Right renal cortex interstitium (tissue), 3 donors: ENCODE measurements at regions not wholly inside any gene's neighbourhood (a gene's known extent, or its start where the extent isn't known, plus 50 kb on each side); places are given as distances from the start of the nearest gene placed in this dataset.
"Not testable (repeated sequence)": the region's sequence is repeated elsewhere in the genome, so short reads cannot be mapped to it uniquely, and the experiment has no call there.

Experiments used
- DNase-seq, 3 donors: peaks; one replicate each; pipeline ENCODE4 v3.0.0-alpha.2; 2013; ENCODE audit warnings: low read depth in 3 of 3, low spot score in 2 of 3

DNA sequence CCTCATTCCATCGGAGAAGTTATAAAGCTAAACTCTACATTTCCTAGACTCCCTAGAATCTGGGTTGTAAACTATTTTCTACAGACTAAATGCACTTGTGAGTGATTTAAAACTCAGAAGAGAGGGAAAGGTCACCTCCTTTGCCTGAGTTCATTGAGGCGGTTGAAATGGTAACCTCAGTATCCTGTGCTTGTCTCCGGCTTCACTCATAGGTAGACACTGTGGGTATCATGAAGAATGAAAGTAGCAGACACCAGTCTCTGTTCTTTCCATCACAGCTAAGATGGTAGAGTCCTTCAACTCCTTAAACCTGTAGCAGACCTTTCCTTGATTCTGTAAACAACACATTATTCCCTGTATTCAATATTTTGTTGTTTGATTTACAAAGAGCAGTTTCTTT is 291.3 kb upstream of the ANKRD50 start:
- no peak for DNase-seq

DNA sequence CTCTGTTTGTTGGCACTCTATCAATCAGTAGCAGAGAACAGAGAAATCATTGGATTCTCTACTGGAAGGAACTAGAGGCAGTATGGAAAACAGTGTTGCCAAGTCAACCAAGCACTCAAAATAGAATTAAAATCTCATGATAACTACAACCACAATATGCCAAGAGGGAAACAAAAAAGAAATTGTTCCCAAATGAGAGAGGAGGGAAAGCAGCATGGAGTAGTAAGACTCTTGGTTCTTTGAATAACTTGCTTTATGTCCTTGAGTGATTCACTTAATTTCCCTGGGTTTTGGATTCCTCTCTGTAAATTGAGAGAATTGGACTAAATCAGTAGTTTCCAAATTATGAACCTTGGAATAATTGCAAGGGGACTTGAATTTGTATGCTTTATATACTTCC is 285.5 kb upstream of the ANKRD50 start:
- DNase-seq, result no peak

GRCh38 chr4:124997124-124997523 is 284.6 kb upstream of the ANKRD50 start:
- DNase-seq, result no peak

- no peak for DNase-seq
Measured at GRCh38 chr4:124993838-124994237, 281.3 kb upstream of the ANKRD50 start.

DNA sequence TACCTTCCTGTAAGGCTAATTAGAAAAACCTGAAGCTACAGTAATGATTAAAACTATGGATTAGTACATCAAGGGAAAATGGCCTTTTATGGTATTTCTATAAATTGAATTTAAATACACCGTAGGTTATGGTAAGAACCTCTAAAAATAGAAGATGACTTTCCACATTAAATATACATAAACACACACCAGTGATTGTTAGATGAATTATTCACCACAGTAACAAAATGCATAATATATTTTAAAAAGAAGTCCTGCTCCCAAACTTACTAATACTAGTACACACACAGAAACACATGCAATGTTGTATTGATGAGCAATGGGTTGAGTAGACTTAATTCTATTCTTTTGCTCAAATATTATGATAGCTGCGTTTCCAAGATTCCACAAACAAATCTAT is 277.9 kb upstream of the ANKRD50 start:
- DNase-seq, result no peak

DNA sequence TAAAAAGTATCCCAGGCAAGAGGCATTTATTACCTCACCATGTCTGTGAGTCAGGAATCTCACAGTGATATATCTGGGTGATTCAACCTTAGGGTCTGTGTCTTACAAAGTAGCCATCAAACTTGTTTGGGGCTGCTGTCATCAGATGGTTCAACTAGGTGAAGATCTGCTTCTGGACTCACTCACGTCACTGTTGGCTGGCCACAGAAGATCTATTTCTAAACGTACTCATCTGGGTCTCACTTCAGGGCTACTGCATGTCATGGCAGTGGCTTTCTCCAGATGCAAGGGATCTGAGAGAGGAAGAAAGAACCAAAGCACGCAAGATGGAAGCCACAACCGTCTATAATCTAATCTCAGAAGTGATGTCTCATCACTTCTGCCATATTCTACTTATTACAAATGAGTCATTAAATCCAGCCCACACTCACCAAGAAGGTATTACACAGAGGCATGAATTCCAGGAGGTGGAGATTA is 267.8 kb upstream of the ANKRD50 start:
- no peak for DNase-seq

- DNase-seq, result not testable (repeated sequence)
Measured at GRCh38 chr4:124978536-124978935, 266.0 kb upstream of the ANKRD50 start.

GRCh38 chr4:124977045-124977444 is 264.5 kb upstream of the ANKRD50 start:
- DNase-seq, result no peak

DNA sequence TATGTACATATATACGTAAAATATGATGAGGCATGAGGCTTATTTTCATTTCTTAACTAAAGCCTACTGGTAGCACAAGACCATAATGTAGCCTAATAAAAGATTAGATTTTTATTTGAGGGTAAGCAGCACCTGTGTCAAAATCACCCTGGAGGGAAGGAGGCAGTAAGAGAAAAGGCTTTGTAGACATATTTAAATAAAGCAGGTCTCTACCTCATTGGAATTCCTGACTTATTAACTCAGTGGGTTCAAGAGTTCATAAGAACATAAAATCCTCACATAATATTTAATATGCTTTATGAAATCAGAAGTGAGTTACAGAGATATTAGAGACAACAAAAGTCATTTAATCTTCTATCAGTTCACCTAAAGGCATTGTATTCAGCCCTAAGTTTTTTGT is 261.6 kb upstream of the ANKRD50 start:
- no peak for DNase-seq

DNA sequence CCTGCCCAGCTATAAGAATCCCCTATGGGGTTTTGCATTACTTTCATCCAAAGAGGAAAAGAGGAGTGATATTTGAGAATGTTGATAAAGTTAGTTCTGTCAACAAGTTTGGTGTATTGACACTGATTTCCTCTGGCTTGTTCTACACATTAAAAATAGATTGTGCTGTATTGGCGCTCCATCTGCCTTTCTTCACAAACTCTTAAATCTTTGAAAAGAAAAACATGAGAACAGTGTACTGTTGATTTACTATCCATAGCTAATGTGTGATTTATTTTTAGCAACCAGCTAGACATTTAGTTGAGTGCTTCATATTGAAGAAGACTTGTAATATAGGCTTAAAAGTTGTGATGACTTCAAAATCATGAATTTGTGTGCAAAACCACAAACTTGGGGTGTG is 261.2 kb upstream of the ANKRD50 start:
- no peak for DNase-seq

GRCh38 chr4:124970011-124970410 is 257.5 kb upstream of the ANKRD50 start:
- no peak for DNase-seq

DNA sequence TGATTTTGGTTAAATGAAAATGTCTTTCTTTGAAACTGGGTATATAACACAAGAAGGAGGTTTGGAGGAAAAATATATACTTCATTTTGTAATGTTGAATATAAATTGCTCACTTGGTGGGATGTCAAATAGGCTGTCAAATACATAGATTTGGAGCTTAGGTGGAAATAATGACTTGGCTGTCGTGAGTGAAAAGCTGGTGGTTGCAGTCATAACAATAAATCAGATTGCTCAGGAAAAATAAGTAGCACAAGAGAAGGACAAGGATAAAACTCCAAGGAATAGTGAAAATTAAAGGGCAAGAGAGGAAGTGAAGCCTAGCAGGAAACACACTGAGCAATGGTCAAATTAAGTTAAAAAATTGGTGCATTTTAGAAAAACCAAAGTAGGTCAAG is 253.0 kb upstream of the ANKRD50 start:
- no peak for DNase-seq

- no peak for DNase-seq
Measured at GRCh38 chr4:124964852-124965496, 252.4 kb upstream of the ANKRD50 start.

GRCh38 chr4:124964251-124964650 is 251.7 kb upstream of the ANKRD50 start:
- no peak for DNase-seq

- no peak for DNase-seq
Measured at GRCh38 chr4:124961138-124961750, 248.7 kb upstream of the ANKRD50 start.

DNA sequence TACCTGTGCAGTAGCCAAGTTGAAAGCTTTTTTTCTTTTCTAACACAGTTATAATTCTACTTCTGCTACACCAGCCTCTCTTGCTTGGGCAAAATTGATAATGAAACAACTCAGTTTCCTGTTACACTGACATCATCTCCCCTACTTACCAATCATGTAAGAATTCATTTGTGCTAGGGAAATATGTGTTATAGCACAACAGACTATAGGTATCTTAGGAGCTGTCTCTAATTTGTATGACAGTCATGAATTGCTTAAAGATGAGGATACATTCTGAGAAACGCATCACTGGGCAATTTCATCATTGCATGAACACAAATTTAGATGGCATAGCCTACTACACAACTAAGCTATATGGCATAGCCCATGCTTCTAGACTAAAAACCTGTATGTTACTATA is 246.3 kb upstream of the ANKRD50 start:
- no peak for DNase-seq

DNA sequence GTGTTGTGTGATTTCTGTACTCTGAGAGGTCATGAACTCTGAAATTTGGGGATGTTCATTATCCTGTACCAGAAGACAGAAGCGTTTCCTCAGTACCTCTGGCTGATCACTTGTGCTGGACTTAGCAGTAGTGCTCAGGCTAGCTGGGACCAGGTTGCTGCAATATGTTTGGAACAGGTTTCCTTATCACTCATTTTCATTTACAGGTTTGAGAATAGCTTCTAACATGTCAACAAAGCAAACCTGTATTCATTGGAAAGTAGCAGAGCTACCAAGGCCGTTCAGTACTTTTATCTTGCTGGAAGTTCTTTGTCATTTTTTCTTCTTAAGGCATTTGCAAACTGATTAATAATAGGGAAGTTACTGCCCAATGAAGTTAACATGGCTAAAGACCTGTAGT is 242.9 kb upstream of the ANKRD50 start:
- no peak for DNase-seq

DNA sequence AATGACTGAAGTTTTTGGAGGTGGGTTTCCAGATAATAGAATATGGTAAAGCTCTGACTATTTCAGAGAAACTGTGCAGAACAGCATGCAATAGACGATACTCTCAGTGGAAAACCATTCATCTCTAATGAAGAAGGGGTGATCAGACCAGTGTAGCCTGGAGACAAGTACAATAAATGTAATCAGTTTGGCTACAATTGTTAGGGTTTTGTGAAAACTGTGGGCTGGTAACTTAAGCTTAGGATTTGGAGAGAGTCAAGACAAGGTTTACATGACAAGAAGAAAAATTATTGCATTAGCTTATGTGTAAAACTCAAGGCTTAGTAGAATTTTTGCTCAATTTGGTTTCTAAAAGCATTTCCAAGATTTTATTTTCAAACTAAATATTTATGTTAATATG is 241.5 kb upstream of the ANKRD50 start:
- no peak for DNase-seq

GRCh38 chr4:124953486-124953885 is 241.0 kb upstream of the ANKRD50 start:
- no peak for DNase-seq

DNA sequence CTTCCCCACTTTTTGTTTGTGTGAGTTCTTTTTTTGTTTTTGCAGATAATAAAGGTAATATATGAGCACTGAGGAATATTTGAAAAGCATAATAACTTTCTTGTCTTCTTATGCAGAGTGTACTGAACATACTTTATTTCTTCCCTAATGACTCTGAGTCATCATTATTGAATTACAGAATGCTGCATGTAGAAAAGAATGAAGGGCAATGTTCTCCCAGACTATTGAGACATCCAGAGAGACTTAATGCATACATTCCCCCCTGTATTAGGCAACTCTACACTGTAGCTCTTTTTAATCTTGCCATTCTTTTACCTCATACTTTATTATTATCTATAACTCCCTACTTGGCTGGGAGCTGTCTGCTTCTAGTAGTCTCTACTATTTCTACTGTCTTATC is 240.5 kb upstream of the ANKRD50 start:
- no peak for DNase-seq

DNA sequence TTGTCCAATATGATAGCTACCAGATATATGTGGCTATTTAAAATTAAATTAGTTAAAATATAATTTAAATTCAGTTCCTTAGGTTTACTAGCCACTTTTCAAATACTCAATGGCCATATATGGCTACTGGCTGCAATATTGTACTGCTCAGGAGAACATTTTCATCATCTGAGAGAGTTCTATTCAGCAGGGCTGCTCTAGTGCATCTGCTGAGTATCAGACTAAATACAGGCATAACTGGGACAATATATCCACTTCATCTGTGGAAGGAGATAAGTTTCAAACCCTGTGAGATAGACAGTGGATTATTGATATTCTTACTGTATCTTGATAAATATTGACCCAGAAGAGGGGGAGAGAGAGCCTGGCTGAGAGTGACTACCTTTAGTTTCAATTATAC is 240.1 kb upstream of the ANKRD50 start:
- DNase-seq, result no peak

- DNase-seq, result no peak
Measured at GRCh38 chr4:124948976-124949597, 236.6 kb upstream of the ANKRD50 start.
